IMR-90 (cell line): ENCODE measurements at regions not wholly inside any gene's neighbourhood (a gene's known extent, or its start where the extent isn't known, plus 50 kb on each side); places are given as distances from the start of the nearest gene placed in this dataset.
"Not testable (repeated sequence)": the region's sequence is repeated elsewhere in the genome, so short reads cannot be mapped to it uniquely, and the experiment has no call there.

Source experiments
- BHLHE40 ChIP-seq: fragments of 150-350 bp; IDR thresholded peaks from 2 replicates; pipeline ENCODE4 v1.6.1; 2016; ENCODE audit warnings: mild to moderate bottlenecking, low read depth, low read length
- CEBPB ChIP-seq: IDR thresholded peaks from 2 replicates; pipeline ENCODE4 v1.6.1; 2012; ENCODE audit warnings: low read depth, low read length, improper control_type of control experiment
- CTCF ChIP-seq: conservative IDR thresholded peaks from 2 replicates; pipeline ENCODE4 v1.5.1; 2012; ENCODE audit warnings: mild to moderate bottlenecking, low read depth, low read length, improper control_type of control experiment
- MXI1 ChIP-seq: IDR thresholded peaks from 2 replicates; pipeline ENCODE4 v1.6.1; 2012; ENCODE audit warnings: low read depth, mild to moderate bottlenecking, low read length, moderate library complexity, borderline replicate concordance
- NFE2L2 ChIP-seq: fragments of 150-350 bp; IDR thresholded peaks from 2 replicates; pipeline ENCODE4 v1.6.1; 2016; ENCODE audit warnings: low read depth, mild to moderate bottlenecking, low read length
- POLR2A ChIP-seq: IDR thresholded peaks from 2 replicates; pipeline ENCODE4 v1.6.1; 2012; ENCODE audit warnings: mild to moderate bottlenecking, low read depth, low read length
- RFX5 ChIP-seq: IDR thresholded peaks from 2 replicates; pipeline ENCODE4 v1.8.0; 2012; ENCODE audit warnings: low read depth, mild to moderate bottlenecking, low read length, moderate library complexity

- not testable (repeated sequence) for TF ChIP-seq POLR2A, CTCF, MXI1, RFX5, CEBPB, NFE2L2, BHLHE40
Observed at GRCh38 chr11:92465410-92465809, 240.8 kb downstream of the FAT3 start.
